B cell (primary cell): ENCODE measurements at regions not wholly inside any gene's neighbourhood (a gene's known extent, or its start where the extent isn't known, plus 50 kb on each side); places are given as distances from the start of the nearest gene placed in this dataset. TPM values are rescaled to one million over a fixed set of nuclear protein-coding genes. Genes with fewer than 3 reads are reported as not detected.

Experiments
- ATAC-seq: fragments of 200-7000 bp; cut with Tn5 transposase; one replicate; pipeline ENCODE4 v1.10.0; 2021; ENCODE audit warnings: low read depth, mild to moderate bottlenecking, moderate number of reproducible peaks, moderate library complexity
- CTCF ChIA-PET: fragments of 350-600 bp; sonication (Branson Sonifier 250); formaldehyde crosslinking; loops from one replicate; lab custom pipeline; 2021; ENCODE audit warnings: antibody characterized with exemption, inconsistent platforms; lab: Charles Lee
- POLR2A ChIA-PET: fragments of 350-600 bp; sonication (Branson Sonifier 250); formaldehyde crosslinking; loops from one replicate; lab custom pipeline; 2021; ENCODE audit warnings: antibody characterized with exemption; lab: Charles Lee
- DNase-seq: peaks from one replicate; pipeline ENCODE4 v3.0.0; 2013
- H2AFZ ChIP-seq: 2 replicates; pipeline ENCODE4 v1.6.1; 2012; ENCODE audit warnings: mild to moderate bottlenecking, low read depth, low read length; ENCODE audit not compliant: insufficient read depth, poor library complexity, severe bottlenecking
- H3K27ac ChIP-seq, 2 donors: 1 replicate in 1 of 2; 2 replicates in 1 of 2; pipeline ENCODE4 v1.5.1; 2012 to 2013; ENCODE audit warnings: low read length in 2 of 2, mild to moderate bottlenecking in 2 of 2, moderate library complexity in 1 of 2
- H3K27me3 ChIP-seq, 4 experiments: fragments of 200-600 bp in 1 of 4; sonication (generic) in 1 of 4; replicated peaks in 1 of 4; 1 replicate in 2 of 4; 2 replicates in 2 of 4; pipeline versions ENCODE4 v1.6.1 to v1.7.0; 2013 to 2016; ENCODE audit warnings: low read length in 3 of 4, mild to moderate bottlenecking in 2 of 4, mixed read lengths in 1 of 4, moderate library complexity in 1 of 4; ENCODE audit not compliant: insufficient read depth in 4 of 4, control insufficient read depth in 3 of 4; ENCODE audit errors: control extremely low read depth in 1 of 4
- H3K36me3 ChIP-seq, 2 experiments: replicated peaks in 1 of 2; 1 replicate in 1 of 2; 2 replicates in 1 of 2; pipeline versions ENCODE4 v1.6.1 to v1.7.1; 2013; ENCODE audit warnings: low read length in 1 of 2; ENCODE audit not compliant: insufficient read depth in 2 of 2, control insufficient read depth in 1 of 2; ENCODE audit errors: control extremely low read depth in 1 of 2, extremely low read depth in 1 of 2
- H3K4me1 ChIP-seq, 2 donors: fragments of 200-600 bp in 1 of 2; sonication (generic) in 1 of 2; 1 replicate in 1 of 2; 2 replicates in 1 of 2; pipeline versions ENCODE4 v1.5.1 to v1.6.1; 2013 to 2017; ENCODE audit warnings: low read length in 2 of 2; ENCODE audit not compliant: control insufficient read depth in 2 of 2, insufficient read depth in 2 of 2
- H3K4me2 ChIP-seq: replicated peaks from 2 replicates; pipeline ENCODE3; 2012; ENCODE audit warnings: mild to moderate bottlenecking, low read depth, low read length; ENCODE audit not compliant: poor library complexity, severe bottlenecking
- H3K4me3 ChIP-seq, 5 experiments: fragments of 200-600 bp in 1 of 5; sonication (generic) in 1 of 5; 1 replicate in 3 of 5; 2 replicates in 2 of 5; pipeline versions ENCODE4 v1.5.1 to v1.7.0; 2011 to 2016; ENCODE audit warnings: low read length in 4 of 5, mild to moderate bottlenecking in 4 of 5, low read depth in 2 of 5, control low read depth in 1 of 5, moderate library complexity in 1 of 5; ENCODE audit not compliant: insufficient read depth in 1 of 5; ENCODE audit errors: control extremely low read depth in 1 of 5, extremely low read depth in 1 of 5
- H3K79me2 ChIP-seq: fragments of 200-600 bp; sonication (generic); one replicate; pipeline ENCODE4 v1.6.0; 2016; ENCODE audit warnings: low read length; ENCODE audit not compliant: control insufficient read depth, insufficient read depth
- H3K9ac ChIP-seq: fragments of 200-600 bp; sonication (generic); 2 replicates; pipeline ENCODE4 v1.6.1; 2017; ENCODE audit warnings: mild to moderate bottlenecking, low read length, moderate library complexity
- H3K9me3 ChIP-seq, 3 donors: one replicate each; pipeline versions ENCODE4 v1.6.1 to v1.7.1; 2013; ENCODE audit warnings: low read length in 2 of 3; ENCODE audit not compliant: control insufficient read depth in 2 of 3, insufficient read depth in 1 of 3; ENCODE audit errors: control extremely low read depth in 1 of 3
- H4K20me1 ChIP-seq: 2 replicates; pipeline ENCODE4 v1.6.0; 2012; ENCODE audit warnings: mild to moderate bottlenecking, low read length; ENCODE audit not compliant: insufficient read depth, control insufficient read depth, poor library complexity, severe bottlenecking
- H3K27ac Mint-ChIP-seq: one replicate; pipeline ENCODE4 v1.8.0; 2021; ENCODE audit warnings: mixed read lengths
- H3K27me3 Mint-ChIP-seq: one replicate; pipeline ENCODE4 v1.8.0; 2021; ENCODE audit warnings: mixed read lengths
- H3K4me1 Mint-ChIP-seq: one replicate; pipeline ENCODE4 v1.8.0; 2021; ENCODE audit warnings: mixed read lengths
- H3K4me3 Mint-ChIP-seq: one replicate; pipeline ENCODE4 v1.8.0; 2021; ENCODE audit warnings: mixed read lengths
- H3K9me3 Mint-ChIP-seq: one replicate; pipeline ENCODE4 v1.8.0; 2022; ENCODE audit warnings: mixed read lengths; ENCODE audit not compliant: insufficient read depth
- EZH2 ChIP-seq: IDR thresholded peaks from 2 replicates; pipeline ENCODE4 v1.6.1; 2012; ENCODE audit warnings: borderline replicate concordance, low read depth, mild to moderate bottlenecking, moderate library complexity, low read length; ENCODE audit not compliant: insufficient read depth, poor library complexity, severe bottlenecking
- WGBS: methylation state at CpG from one replicate; pipeline ENCODE4 v1.1.5; 2013; ENCODE audit warnings: missing lambda C conversion rate; ENCODE audit not compliant: insufficient coverage; 5-methylcytosine and 5-hydroxymethylcytosine counted together
- intact Hi-C: fragments of 100-400 bp; cut with micrococcal nuclease; formaldehyde crosslinking; loops from one replicate; pipeline ENCODE4 v1.10.0; 2022
- small RNA-seq: library from RNA; depleted of rRNA; stranded (forward); fragments of <200 nt; gene quantifications from one replicate; pipeline ENCODE3, GENCODE V24; 2012; ENCODE audit warnings: low replicate concordance, low read depth; ENCODE audit not compliant: insufficient read length
- TF ChIP-seq, protein P1 (sequence below): fragments of 200-600 bp; IDR thresholded peaks from one replicate; pipeline ENCODE4 v1.8.0; 2022; ENCODE audit warnings: antibody characterized with exemption, mild to moderate bottlenecking

DNA sequence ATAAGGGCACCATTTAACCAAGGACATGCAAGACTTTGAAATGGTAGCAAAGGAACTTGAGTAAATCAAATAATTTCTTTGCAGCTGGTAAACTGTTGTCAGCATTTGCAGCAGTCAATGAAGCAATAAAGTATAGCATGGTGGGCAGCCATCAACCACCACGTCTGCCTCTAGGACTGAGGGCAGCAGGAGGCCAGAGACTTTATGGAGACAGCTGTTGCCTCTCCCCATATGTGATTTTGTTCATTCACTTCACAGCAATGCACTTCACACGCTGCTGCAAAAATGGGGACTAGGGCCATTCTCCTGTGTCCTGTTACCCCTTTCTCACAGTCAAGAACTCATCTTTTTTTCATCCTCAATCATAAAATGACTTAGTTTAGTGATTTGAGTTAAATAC is 51.3 kb upstream of the PCDH9 start:
- Histone ChIP-seq H3K4me3 (no peak overlapping the region), H3K79me2 (no peaks in the 10 kb centered on the region), H4K20me1 (no peaks in the 10 kb centered on the region), H3K36me3 (no peaks in the 10 kb centered on the region), H3K4me1 (no peaks in the 10 kb centered on the region), H3K27me3 (no peaks in the 10 kb centered on the region), H3K27ac (no peak overlapping the region), H3K4me2 (no peak overlapping the region), H3K9me3 (no peaks in the 10 kb centered on the region), H2AFZ (no peak overlapping the region), H3K9ac (no peak overlapping the region)
- intact Hi-C loops, result no loop called here
- no CpG with 5 or more reads among the region's 2 CpGs for WGBS
- DNase-seq (no peak), ATAC-seq (no peak)
- Mint-ChIP-seq H3K27me3 (no peaks in the 10 kb centered on the region), H3K4me1 (no peaks in the 10 kb centered on the region), H3K27ac (no peak overlapping the region), H3K4me3 (no peak overlapping the region), H3K9me3 (peaks cover 3% of the 10 kb centered on the region)
- ChIA-PET CTCF (no interaction called here), POLR2A (no interaction called here)
- TF ChIP-seq, protein P1, sequence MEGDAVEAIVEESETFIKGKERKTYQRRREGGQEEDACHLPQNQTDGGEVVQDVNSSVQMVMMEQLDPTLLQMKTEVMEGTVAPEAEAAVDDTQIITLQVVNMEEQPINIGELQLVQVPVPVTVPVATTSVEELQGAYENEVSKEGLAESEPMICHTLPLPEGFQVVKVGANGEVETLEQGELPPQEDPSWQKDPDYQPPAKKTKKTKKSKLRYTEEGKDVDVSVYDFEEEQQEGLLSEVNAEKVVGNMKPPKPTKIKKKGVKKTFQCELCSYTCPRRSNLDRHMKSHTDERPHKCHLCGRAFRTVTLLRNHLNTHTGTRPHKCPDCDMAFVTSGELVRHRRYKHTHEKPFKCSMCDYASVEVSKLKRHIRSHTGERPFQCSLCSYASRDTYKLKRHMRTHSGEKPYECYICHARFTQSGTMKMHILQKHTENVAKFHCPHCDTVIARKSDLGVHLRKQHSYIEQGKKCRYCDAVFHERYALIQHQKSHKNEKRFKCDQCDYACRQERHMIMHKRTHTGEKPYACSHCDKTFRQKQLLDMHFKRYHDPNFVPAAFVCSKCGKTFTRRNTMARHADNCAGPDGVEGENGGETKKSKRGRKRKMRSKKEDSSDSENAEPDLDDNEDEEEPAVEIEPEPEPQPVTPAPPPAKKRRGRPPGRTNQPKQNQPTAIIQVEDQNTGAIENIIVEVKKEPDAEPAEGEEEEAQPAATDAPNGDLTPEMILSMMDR, result no peak
- no peak for TF ChIP-seq EZH2

Small RNA genes lying in the stretch of these regions (small RNA-seq; reads per million reads assigned to genes)
- gene RN7SL761P (not detected), gene RPL37P21 (not detected), gene RPS3AP52 (not detected), gene SNRPFP3 (not detected)
